ENCODE measurements at regions not wholly inside any gene's neighbourhood (a gene's known extent, or its start where the extent isn't known, plus 50 kb on each side); places are given as distances from the start of the nearest gene placed in this dataset.

DNA sequence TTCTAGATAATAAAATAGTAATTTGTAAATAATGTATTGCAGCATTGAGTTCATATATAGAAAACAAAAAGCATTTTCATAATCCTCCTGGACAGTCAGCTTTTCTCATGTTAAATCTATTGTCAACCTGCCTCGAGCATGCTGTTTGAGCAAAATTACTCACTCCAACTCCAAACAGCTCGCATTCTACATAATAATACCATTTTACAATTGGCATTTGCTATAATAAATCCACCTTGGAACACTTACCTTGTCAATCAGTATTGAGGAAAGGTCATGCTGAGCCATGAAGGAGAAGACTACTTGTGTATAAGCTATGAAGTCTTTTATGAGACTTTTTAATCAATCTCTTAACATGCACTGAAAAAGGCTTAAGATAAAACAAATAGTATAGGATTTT is 682.6 kb downstream of the CBLN4 start:
- TF ChIP-seq EGR1 (IDR thresholded peaks at IDR 0.05), result no peak
- TF ChIP-seq TAF1 (IDR thresholded peaks at IDR 0.05; ENCODE audit: low read depth), result no peak
- TF ChIP-seq EP300 (IDR thresholded peaks at IDR 0.05; ENCODE audit: borderline replicate concordance), result no peak
- TF ChIP-seq YY1 (IDR thresholded peaks at IDR 0.05; ENCODE audit: low read depth), result no peak
- TF ChIP-seq MAX (IDR thresholded peaks at IDR 0.05), result no peak
- no peak for TF ChIP-seq RAD21 (IDR thresholded peaks at IDR 0.05; ENCODE audit: low read depth)
- no peak for TF ChIP-seq TCF12 (IDR thresholded peaks at IDR 0.05; ENCODE audit: low read depth)
- TF ChIP-seq, protein P1, sequence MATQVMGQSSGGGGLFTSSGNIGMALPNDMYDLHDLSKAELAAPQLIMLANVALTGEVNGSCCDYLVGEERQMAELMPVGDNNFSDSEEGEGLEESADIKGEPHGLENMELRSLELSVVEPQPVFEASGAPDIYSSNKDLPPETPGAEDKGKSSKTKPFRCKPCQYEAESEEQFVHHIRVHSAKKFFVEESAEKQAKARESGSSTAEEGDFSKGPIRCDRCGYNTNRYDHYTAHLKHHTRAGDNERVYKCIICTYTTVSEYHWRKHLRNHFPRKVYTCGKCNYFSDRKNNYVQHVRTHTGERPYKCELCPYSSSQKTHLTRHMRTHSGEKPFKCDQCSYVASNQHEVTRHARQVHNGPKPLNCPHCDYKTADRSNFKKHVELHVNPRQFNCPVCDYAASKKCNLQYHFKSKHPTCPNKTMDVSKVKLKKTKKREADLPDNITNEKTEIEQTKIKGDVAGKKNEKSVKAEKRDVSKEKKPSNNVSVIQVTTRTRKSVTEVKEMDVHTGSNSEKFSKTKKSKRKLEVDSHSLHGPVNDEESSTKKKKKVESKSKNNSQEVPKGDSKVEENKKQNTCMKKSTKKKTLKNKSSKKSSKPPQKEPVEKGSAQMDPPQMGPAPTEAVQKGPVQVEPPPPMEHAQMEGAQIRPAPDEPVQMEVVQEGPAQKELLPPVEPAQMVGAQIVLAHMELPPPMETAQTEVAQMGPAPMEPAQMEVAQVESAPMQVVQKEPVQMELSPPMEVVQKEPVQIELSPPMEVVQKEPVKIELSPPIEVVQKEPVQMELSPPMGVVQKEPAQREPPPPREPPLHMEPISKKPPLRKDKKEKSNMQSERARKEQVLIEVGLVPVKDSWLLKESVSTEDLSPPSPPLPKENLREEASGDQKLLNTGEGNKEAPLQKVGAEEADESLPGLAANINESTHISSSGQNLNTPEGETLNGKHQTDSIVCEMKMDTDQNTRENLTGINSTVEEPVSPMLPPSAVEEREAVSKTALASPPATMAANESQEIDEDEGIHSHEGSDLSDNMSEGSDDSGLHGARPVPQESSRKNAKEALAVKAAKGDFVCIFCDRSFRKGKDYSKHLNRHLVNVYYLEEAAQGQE (IDR thresholded peaks at IDR 0.05; ENCODE audit: low read depth), result no peak
- TF ChIP-seq CREB1 (IDR thresholded peaks at IDR 0.05; ENCODE audit: low read depth), result no peak
- TF ChIP-seq ZBTB7A (IDR thresholded peaks at IDR 0.05; ENCODE audit: low read depth), result no peak
- no peak for TF ChIP-seq CEBPB (IDR thresholded peaks at IDR 0.05)
- TF ChIP-seq, protein P2, sequence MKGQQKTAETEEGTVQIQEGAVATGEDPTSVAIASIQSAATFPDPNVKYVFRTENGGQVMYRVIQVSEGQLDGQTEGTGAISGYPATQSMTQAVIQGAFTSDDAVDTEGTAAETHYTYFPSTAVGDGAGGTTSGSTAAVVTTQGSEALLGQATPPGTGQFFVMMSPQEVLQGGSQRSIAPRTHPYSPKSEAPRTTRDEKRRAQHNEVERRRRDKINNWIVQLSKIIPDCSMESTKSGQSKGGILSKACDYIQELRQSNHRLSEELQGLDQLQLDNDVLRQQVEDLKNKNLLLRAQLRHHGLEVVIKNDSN (IDR thresholded peaks at IDR 0.05), result no peak
- TF ChIP-seq TEAD4 (IDR thresholded peaks at IDR 0.05), result no peak
- TF ChIP-seq FOXM1 (IDR thresholded peaks at IDR 0.05; ENCODE audit: borderline replicate concordance, low read depth), result no peak
- no peak for TF ChIP-seq NFIC (IDR thresholded peaks at IDR 0.05)

GRCh38 chr20:55316753-55317152 is 688.6 kb downstream of the CBLN4 start:
- TF ChIP-seq CEBPB (IDR thresholded peaks at IDR 0.05) (no peak), NFIC (IDR thresholded peaks at IDR 0.05) (no peak), RAD21 (IDR thresholded peaks at IDR 0.05; ENCODE audit: low read depth) (no peak), YY1 (IDR thresholded peaks at IDR 0.05; ENCODE audit: low read depth) (no peak), TEAD4 (IDR thresholded peaks at IDR 0.05) (no peak), MAX (IDR thresholded peaks at IDR 0.05) (no peak), CREB1 (IDR thresholded peaks at IDR 0.05; ENCODE audit: low read depth) (no peak), ZBTB7A (IDR thresholded peaks at IDR 0.05; ENCODE audit: low read depth) (no peak), EGR1 (IDR thresholded peaks at IDR 0.05) (no peak), TCF12 (IDR thresholded peaks at IDR 0.05; ENCODE audit: low read depth) (no peak), TAF1 (IDR thresholded peaks at IDR 0.05; ENCODE audit: low read depth) (no peak), EP300 (IDR thresholded peaks at IDR 0.05; ENCODE audit: borderline replicate concordance) (no peak), FOXM1 (IDR thresholded peaks at IDR 0.05; ENCODE audit: borderline replicate concordance, low read depth) (no peak)
- TF ChIP-seq, protein P1 (IDR thresholded peaks at IDR 0.05; ENCODE audit: low read depth), result no peak
- TF ChIP-seq, protein P2 (IDR thresholded peaks at IDR 0.05), result no peak

- TF ChIP-seq MAX (IDR thresholded peaks at IDR 0.05) (no peak), EP300 (IDR thresholded peaks at IDR 0.05; ENCODE audit: borderline replicate concordance) (no peak), NFIC (IDR thresholded peaks at IDR 0.05) (no peak), TAF1 (IDR thresholded peaks at IDR 0.05; ENCODE audit: low read depth) (no peak), ZBTB7A (IDR thresholded peaks at IDR 0.05; ENCODE audit: low read depth) (no peak), TCF12 (IDR thresholded peaks at IDR 0.05; ENCODE audit: low read depth) (no peak), YY1 (IDR thresholded peaks at IDR 0.05; ENCODE audit: low read depth) (no peak)
Measured at GRCh38 chr20:55291261-55291660, 714.1 kb downstream of the CBLN4 start.

- no peak for TF ChIP-seq FOXM1 (IDR thresholded peaks at IDR 0.05; ENCODE audit: borderline replicate concordance, low read depth)
Measured at GRCh38 chr20:55283889-55284288, 721.4 kb downstream of the CBLN4 start.

- TF ChIP-seq TCF12 (IDR thresholded peaks at IDR 0.05; ENCODE audit: low read depth) (no peak), CREB1 (IDR thresholded peaks at IDR 0.05; ENCODE audit: low read depth) (no peak), YY1 (IDR thresholded peaks at IDR 0.05; ENCODE audit: low read depth) (no peak), RAD21 (IDR thresholded peaks at IDR 0.05; ENCODE audit: low read depth) (no peak), MAX (IDR thresholded peaks at IDR 0.05) (no peak), NFIC (IDR thresholded peaks at IDR 0.05) (no peak), TEAD4 (IDR thresholded peaks at IDR 0.05) (no peak), TAF1 (IDR thresholded peaks at IDR 0.05; ENCODE audit: low read depth) (no peak)
- TF ChIP-seq, protein P2 (IDR thresholded peaks at IDR 0.05), result no peak
- TF ChIP-seq, protein P1 (IDR thresholded peaks at IDR 0.05; ENCODE audit: low read depth), result no peak
Measured at GRCh38 chr20:55273149-55273548, 732.2 kb downstream of the CBLN4 start.
